NCI-H446 treated with DMSO at 0.1 percent for 48 hours (cell line): ENCODE measurements at regions not wholly inside any gene's neighbourhood (a gene's known extent, or its start where the extent isn't known, plus 50 kb on each side); places are given as distances from the start of the nearest gene placed in this dataset.

ENCODE experiments used
- DNase-seq: peaks from one replicate; lab custom pipeline; 2025; lab: John Stamatoyannopoulos, UW

GRCh38 chr13:47826471-47826870 lies 174.6 kb downstream of the SUCLA2 start:
- no peak for DNase-seq

GRCh38 chr13:47822036-47822435 lies 179.0 kb downstream of the SUCLA2 start:
- DNase-seq, result no peak

DNA sequence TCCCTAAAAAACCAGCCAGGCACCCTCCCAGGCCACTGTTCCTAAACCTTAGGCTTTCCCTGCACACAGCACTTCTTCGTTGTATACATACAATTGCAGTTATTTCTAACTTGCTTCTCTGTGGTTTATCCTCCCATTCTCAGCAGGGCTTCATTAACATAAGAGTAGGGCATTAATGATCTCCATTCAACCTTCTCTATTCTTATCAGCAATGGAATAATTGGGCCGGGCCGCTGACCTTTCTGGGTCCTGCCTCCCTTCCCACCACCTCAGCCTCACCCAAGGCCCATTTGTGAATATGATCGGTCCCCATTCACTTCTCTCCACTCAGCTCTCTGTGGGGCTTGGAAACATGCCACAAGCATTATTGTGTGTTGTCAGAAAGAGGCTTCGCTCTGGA lies 184.2 kb downstream of the SUCLA2 start:
- DNase-seq, result no peak

GRCh38 chr13:47813718-47814117 lies 187.4 kb downstream of the SUCLA2 start:
- no peak for DNase-seq

- DNase-seq, result no peak
Observed at GRCh38 chr13:47809411-47809810, 191.7 kb downstream of the SUCLA2 start.

GRCh38 chr13:47803131-47803530 lies 197.9 kb downstream of the SUCLA2 start:
- DNase-seq, result no peak

DNA sequence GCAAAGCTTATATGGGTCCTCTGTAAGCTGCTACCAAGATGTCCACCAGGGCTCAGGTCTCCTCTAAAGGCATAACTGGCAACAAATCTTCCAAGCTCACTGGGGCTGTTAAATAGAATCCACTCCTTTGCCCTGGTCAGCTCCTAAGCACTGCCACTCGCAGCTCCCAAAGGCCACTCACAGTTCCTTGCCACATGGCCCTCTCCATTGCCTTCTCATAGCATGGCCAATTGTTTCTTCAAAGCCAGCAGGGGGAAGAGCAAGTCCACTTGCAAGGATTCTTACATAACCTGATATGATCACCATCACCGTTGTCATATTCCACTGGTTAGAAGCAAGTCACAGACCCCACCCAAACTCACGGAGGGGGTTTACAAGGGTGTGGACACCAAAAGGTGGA lies 199.5 kb downstream of the SUCLA2 start:
- no peak for DNase-seq

- DNase-seq, result no peak
Observed at GRCh38 chr13:47800593-47800992, 200.5 kb downstream of the SUCLA2 start.

DNA sequence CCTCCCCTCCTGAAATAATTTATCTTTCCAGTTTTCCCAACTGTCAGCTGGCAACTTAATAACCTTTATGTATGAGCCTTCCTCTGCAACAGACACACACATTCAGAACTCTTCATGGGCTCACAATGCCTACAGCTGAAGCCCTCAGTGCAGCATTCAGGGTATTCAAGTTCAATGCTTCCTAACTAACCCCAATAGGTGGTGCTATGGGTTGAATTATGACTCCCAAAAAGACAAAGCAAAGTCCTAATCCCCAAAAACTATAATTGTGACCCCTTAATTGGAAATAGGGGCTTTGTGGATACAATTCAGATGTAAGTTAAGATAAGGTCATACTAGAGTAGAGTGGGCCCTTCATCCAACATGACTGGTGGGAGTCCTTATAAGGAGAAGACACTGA lies 202.2 kb downstream of the SUCLA2 start:
- DNase-seq, result no peak

DNA sequence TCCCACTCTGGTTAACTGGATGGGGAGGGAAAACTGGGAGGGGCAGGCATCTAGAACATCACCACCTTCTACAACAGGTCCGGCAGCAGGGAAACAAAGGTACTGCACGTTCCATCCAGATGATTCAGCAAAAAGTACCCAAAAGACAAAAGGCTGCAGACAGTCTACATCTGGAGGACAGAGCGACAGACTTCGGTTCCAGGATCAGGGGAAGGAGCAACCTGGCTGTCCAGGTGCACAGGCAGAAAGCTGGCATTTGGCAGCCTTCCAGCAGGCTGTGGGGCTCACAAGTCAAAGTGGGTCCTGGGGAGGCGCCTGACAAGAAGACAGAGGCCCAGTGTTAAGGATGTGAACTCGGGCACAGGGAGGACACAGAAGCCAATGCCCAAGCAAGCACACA lies 202.9 kb downstream of the SUCLA2 start:
- DNase-seq, result no peak

- no peak for DNase-seq
Observed at GRCh38 chr13:47796816-47797215, 204.3 kb downstream of the SUCLA2 start.

DNA sequence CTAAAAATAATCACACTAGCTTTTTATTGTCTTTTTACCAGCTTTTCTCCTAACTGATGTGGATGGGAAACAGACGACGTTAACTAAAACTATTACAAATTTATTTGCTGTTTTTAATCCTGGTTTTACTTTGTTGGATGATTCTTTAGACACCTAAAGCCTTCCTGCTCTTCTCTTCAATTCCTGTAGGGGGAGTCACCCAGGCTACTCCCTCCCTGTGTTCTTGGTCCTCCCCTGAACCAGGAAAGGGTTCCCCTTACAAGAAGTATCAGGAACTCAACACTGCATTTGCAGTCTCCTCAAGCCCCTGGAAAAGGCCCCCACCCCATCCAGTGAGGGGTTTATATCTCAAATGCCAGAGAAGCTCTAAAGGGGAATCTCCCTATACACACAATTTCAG lies 206.1 kb downstream of the SUCLA2 start:
- DNase-seq, result no peak

GRCh38 chr13:47790755-47791154 lies 210.3 kb downstream of the SUCLA2 start:
- no peak for DNase-seq

DNA sequence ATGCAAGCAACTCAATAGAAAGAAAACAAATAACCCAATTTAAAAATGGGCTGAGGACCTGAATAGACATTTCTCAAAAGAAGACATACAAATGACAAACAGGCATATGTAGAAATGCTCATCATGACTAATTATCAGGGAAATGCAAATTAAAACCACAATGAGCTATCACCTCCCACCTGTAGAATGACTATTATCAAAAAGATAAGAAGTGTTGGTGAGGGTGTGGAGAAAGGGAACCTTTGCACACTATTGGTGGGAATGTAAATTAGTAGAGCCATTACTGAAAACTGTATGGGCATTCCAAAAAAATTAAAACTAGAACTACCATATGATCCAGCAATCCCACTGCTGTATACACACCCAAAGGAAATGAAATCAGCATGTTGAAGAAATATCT lies 212.2 kb downstream of the SUCLA2 start:
- DNase-seq, result no peak

GRCh38 chr13:47774671-47774994 lies 226.4 kb downstream of the SUCLA2 start:
- DNase-seq, result no peak

DNA sequence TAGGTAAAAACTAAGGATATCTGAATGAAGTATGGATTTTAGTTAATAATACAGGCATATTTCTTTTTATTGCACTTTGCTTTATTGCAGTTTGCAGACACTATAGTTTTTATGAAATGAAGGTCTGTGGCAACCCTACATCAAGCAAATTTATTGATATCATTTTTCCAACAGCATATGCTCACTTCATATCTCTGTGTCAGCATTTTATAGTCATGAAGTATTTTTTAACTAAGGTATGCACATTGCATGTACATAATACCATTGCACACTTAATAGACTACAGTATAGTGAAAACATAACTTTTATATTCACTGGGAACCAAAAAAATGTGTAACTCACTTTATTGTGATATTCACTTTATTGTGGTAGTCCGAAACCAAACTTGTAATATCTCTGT lies 236.3 kb downstream of the SUCLA2 start:
- DNase-seq, result no peak

DNA sequence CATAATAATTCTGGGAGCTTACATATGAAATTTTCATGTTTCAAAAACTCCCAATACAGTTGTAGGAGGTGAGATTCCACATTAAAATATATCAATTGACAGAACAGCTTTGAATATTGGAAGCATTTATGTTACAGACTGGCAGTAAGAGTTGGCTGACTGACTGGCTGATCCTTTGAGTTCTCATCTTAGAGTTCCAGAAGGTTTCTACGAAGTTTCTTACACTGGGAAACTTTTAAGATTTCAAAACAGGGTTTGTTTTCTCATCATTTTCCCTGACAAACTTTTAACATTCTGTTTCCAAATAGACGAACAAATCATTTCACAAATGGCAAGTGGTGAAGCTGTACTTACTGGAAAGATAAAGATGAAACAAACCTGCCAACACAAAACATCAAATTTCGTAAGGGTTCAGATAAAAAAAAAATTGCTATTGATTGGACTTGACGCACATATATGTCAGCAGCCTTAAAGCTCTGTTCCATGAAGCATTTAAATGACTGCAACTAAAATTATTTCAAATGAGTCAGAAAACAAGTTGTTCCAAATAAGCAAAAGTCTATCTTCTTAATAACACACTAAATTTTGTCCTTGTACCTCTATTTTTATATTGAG lies 243.5 kb downstream of the SUCLA2 start:
- DNase-seq, result no peak

DNA sequence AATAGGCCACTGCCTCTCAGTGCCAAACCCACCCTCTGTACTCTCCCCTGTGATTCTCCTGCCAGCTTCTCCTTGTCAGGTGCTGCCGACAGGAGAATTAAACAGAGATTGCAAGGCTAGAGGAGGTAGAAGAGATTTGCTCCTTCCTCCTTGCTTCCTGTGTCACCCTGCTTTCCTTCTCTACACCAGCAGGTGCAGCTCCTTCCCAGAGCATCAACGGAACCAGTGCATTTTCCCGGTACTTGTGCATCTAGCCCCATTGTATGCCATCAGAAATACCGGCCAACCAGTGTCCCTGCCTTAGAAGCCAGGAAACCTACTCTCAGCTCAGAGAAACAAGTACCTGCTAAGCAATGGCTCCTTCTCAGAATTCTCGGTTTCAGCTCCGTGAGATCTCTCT lies 253.2 kb downstream of the SUCLA2 start:
- DNase-seq, result no peak

DNA sequence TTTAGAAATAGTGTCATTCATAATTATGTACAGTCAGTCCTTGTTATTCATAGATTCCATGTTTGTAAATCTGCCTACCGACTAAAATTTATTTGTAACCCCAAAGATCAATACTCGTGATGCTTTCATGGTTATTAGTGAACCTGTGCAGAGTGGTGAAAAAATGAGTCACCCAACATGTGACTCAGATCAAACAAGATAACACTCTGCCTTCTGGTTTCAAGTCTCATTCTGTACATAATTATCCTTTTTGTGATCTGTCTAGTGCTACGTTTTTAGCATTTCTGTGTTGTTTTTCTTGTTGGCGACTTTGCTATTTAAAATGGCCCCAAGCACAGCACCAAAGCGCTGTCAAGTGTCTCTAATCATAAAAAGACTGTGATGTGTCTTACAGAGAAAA lies 274.7 kb downstream of the SUCLA2 start:
- DNase-seq, result no peak

DNA sequence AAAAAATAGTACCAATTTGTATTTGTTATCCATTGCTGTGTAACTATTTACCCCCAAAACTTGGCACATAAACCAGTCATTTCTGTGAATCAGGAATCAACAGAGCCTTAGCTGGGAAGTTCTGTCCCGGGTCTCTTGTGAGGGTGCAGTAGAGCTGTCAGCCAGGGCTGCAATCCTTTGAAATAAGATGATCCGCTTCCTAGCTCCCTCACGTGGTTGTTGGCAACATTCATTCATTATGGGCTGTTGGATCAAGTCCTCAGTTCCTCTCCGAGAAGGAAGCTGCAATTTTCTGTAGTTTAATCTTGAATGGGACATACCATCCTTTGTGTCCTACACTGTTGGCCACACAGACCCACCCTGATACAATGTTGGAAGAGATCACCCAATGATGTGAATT lies 277.2 kb downstream of the SUCLA2 start:
- DNase-seq, result no peak

- DNase-seq, result no peak
Observed at GRCh38 chr13:47719164-47719563, 281.9 kb downstream of the SUCLA2 start.

DNA sequence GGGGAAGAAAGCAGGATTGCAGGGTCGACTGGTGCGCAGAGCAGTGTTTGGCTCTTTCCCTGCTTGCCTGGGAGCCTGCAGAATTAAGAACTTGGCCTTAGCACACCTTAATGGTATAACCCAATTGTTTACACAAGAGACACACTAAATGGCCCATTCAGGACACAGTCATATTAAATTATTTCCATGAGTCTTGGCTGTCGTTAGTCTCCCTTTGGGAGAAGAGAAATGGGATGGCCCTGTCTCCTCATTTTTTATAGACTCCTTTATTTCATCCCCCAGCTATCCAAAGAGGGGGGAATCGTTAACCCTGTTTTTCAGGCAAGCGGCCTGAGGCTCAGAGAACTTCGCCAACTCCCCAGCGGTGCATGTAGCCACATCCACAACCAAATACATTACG lies 282.5 kb downstream of the SUCLA2 start:
- no peak for DNase-seq

GRCh38 chr13:47708386-47708785 lies 292.7 kb downstream of the SUCLA2 start:
- DNase-seq, result no peak

- no peak for DNase-seq
Observed at GRCh38 chr13:47707414-47707813, 293.7 kb downstream of the SUCLA2 start.

GRCh38 chr13:47705185-47705584 lies 295.9 kb downstream of the SUCLA2 start:
- DNase-seq, result no peak
